Islet of Langerhans (tissue), 1 donor: ENCODE measurements at regions not wholly inside any gene's neighbourhood (a gene's known extent, or its start where the extent isn't known, plus 50 kb on each side); places are given as distances from the start of the nearest gene placed in this dataset.
A peak's percentile ranks its signal among the peaks of the same experiment; 100 is the strongest.

Experiments used
- FAIRE-seq: peaks from one replicate; lab custom pipeline; 2011; peaks lifted over from hg19 to GRCh38; lab: Jason Lieb, UNC

GRCh38 chr13:106656186-106656585 is 88.2 kb upstream of the ARGLU1 start:
- FAIRE-seq = no peak

- no peak for FAIRE-seq
These were observed 83.5 kb upstream of the ARGLU1 start for GRCh38 chr13:106651442-106651841.

DNA sequence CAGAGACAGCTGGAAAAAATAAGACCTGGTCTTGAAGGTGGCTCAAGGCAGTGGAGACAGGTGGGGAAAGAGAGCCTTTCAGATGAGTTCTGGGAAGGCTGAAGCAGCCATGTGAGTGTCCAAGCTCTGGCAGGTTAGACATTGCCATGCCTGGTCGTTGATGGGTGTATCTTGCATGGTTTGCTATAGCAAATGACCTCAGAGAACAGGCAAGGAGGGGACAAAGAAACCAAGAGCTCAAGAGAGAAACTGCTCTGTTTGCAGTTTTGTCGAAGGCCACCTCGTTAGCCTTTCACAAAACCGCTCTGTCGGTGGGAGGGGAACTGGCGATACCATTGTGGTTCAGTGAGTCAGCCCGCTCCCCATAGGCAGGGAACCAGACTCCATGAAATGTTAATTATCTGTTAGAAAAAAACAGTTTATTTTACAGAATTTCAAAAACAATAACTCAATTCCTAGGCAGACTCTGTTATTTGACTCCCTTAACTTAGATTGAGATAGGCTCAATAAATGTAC is 82.8 kb upstream of the ARGLU1 start:
- no peak for FAIRE-seq

- no peak for FAIRE-seq
These were observed 81.6 kb upstream of the ARGLU1 start for GRCh38 chr13:106649495-106649894.

- FAIRE-seq = no peak
These were observed 72.6 kb upstream of the ARGLU1 start for GRCh38 chr13:106640515-106640914.

DNA sequence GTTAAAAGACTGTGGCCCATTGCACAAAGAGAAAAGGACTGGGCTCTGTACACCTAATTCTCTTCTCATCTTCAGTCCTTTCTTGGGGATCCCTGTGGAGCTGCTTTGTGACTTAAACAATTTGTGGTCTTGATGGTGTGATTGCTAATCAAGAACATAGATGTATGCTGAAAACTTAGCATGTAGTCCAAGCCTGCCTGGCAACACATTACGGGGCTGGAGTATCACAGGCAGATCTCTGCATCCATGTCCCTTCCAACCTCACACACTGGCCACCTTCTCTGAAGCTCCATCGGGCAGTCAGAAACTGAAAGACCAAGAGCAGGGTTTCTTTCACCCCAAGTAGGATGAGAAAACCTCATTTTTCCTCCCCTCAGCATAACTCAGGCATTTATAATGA is 69.6 kb upstream of the ARGLU1 start:
- no peak for FAIRE-seq

DNA sequence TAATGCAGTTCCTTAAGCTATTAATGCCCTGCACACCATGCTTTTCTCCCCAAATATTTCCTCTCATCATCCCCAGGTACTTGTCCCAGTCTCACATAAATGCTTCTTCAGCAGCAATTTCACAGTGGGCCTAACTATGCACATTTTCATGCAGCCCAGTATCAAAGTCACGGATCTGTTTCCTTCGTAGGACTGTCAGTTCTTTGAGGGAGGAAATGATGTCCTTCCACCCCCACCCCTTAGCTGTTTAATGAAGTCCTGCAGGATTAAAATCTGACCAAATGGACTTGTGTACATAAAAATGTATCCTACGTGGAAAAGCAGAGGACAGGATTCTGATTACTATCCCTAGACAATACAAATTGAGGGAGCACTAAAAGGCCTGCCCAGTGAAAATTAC is 68.6 kb upstream of the ARGLU1 start:
- no peak for FAIRE-seq

GRCh38 chr13:106635616-106636015 is 67.7 kb upstream of the ARGLU1 start:
- no peak for FAIRE-seq

DNA sequence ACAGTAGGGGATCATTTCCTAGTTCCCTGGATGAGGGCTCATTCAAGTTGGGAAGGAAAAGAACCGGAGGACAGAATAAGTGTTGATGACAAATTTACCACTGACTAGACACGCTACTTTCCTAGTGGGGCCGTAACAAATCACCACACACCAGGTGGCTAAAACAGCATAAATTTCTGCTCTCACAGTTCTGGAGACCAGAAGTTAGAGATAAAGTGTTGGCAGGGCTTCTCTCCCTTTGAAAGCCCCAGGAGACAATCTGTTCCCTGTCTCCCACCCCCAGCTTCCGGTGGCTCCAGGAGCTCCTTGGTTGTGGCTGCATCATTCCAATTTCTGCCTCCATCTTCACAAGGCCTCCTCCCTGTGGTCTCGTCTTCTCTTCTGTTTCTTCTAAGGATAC is 65.4 kb upstream of the ARGLU1 start:
- no peak for FAIRE-seq

DNA sequence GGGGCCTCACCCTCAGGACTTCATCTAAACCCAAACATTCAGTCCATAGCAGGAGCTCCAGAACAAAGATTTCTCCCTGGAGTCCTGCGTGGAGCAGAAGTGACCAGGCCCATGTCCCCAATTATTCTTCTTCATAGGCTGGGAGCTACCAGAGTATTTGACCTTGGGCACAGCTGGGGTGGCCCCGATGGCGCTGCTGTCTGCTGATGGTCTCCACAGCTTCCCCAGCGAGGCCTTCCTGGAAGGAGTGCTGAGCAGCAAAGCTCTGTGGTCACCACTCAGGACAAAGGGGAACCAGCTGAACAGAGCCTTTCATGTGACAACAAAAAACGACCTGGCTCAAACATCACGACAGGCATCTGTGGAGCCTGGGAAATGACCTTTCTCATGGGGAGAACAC is 62.7 kb upstream of the ARGLU1 start:
- no peak for FAIRE-seq

DNA sequence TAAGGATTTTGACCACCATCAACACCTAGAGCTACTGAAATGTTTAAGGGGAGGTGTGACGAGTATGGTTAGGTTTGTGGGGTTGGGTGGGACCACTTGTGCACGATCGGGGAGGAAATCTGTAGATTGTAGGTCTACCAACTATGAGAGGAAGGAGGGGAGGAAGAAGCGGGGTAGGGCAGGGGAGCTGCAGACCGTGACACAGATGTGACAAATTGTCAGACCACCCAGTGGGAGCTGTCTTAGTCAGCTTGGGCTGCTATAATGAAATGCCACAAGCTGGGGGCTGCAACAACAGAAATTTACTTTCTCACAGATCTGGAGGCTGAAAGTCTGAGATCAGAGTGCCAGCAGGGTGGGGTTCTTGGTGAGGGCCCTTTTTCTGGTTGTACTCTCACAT is 62.2 kb upstream of the ARGLU1 start:
- FAIRE-seq = no peak

DNA sequence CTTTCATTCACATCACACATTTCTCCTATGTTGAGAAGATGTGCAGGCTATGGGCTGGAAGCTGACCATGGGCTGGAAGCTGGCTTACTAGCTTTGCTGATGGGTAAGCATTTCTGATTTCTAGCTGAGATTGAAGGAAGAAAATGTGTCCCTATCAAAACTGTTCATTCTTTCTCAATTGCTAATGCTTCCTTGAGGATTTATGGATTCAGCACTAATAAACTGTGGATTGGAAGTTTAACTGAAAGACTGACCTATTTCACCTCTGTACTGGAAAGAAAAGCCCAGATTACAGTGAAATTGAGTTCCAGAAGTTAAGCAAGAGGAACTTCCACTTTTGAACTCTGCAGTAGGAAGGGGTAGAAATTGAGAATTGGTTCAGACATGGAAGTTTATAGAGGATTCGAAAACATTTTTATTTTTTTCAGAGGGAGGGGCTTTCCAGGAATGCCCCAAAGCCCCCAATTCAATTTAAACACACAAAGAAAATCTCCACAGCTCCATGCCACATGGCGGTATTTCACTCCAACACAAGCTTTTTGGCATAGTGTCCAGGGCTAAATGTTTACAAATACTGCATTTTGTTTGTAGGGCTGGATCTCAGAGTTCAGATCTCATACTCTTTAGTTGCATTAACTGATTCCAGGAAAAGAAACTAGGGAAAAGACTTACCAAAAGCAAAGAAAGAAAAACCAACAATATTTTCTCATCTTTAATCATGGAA is 61.2 kb upstream of the ARGLU1 start:
- no peak for FAIRE-seq

DNA sequence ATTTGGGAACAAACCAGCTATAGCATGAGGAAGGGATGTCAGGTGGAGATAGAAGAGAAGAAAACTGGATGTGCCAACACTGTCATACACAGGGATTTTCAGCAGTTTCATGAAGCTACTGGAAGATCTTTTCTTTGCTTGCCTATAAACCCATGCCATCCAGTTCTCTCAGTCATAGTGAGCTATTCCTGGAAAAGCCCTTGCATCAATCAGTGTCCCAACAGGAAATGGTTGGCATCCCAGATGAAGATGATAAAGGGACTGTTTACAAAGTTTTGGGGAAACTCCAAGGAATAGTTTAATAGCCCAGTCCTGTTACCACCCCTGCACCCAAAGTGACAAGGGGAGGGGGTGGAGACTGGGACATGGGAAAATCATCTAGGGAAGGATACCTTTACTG is 58.5 kb upstream of the ARGLU1 start:
- no peak for FAIRE-seq

GRCh38 chr13:106625578-106625977 is 57.6 kb upstream of the ARGLU1 start:
- no peak for FAIRE-seq

DNA sequence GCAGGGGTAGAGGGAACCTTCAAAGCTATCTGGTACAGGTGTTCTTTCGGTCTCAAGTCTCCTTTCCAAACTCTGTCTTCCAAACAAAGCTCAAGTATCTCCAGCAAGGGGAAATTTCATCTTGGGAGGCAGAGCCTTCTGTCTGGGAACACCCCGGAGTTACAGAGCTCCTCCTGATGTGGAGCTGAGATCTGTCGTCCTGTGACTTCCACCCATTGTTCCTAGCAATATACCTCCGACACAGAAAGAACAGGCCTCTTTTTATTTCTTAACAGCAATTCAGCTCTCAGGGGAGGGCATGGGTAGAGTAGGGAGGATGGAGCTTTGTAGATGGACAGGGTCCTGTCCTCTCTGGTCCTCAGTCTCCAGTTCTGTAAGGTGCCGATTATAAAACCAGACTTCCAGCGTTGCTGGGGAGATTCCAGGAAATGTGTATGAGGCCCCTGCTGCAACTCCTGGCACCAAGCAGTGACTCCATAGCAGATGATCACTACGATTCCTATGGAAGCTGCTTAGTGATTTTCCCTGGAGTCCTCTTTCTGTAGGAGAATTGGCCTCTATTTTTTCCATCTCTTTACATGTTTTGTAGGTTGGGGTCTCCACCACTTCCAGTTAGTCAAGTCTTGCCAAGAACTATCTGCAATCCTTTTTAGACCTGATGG is 56.0 kb upstream of the ARGLU1 start:
- FAIRE-seq = no peak

DNA sequence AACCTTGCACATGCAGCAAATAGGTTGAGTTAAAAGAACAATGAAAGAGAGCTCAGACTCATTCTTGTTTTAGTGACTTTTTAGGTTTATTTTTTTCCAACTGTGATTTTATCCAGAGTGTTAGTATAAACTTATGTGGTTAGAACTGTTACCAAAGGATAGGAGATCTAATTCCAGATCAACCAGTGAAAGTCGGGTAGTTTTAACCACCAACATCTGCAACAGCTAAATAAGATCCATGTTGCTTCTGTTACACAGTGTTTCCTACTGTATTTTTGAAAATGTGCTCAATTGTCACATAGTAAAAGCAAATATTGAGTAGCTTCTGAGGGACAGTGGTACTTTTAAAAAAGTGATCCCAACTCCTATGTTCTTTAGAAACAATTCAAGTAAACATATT is 53.9 kb upstream of the ARGLU1 start:
- FAIRE-seq = no peak

DNA sequence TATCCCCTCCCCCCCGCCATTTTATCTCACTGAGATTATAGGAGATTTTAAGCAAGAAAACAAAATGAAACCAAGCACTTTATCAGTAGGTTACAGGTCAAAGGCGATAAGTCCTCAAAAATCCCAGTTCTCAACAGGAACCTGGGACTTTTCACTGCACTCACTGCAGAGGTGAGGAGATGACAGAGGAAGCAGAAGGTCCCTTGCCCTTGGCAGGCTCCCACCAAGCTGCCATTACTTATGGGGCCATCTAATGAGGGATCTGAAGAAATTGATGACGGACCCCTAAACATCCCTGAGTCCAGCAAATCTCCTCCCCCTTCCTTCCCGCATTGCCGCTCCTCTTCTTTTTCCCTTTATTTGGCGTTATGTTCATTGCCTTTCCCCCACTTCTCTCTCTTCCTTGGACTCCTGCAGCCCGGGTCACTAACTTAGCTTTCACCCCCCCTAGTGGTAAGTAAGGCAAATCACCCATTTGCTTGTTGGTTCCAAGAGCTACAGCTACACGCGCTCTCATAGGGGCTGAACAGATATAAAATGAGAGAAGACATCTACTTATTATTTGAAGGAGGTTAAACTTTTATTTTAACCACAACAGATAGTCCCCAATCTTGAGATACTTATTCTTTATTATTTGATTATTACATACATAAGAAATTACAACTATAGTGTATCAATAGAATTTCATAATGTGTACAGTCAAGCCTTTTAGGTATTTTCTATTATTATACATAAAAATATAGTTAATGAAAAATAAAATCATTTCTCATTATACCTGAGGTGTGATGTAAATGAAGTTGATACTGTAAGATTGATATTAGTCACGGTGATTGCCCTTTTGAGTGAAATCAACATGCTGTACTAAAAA is 52.0 kb upstream of the ARGLU1 start:
- peak; percentile 80 for FAIRE-seq
